Thyroid gland (tissue), 4 donors: ENCODE measurements at regions not wholly inside any gene's neighbourhood (a gene's known extent, or its start where the extent isn't known, plus 50 kb on each side); places are given as distances from the start of the nearest gene placed in this dataset.

ENCODE experiments used
- POLR2A ChIP-seq, 2 donors: fragments of 450-650 bp; IDR thresholded peaks; one replicate each; pipeline ENCODE4 v1.6.1; 2017; ENCODE audit warnings: antibody characterized with exemption in 2 of 2, mild to moderate bottlenecking in 2 of 2, moderate library complexity in 1 of 2
- TF ChIP-seq, protein P1 (sequence below), 6 experiments: fragments of 200-600 bp in 3 of 6; fragments of 450-650 bp in 3 of 6; sonication (generic) in 3 of 6; IDR thresholded peaks; one replicate each; pipeline ENCODE4 v1.5.1; 2016 to 2019; ENCODE audit warnings: antibody characterized with exemption in 6 of 6, mild to moderate bottlenecking in 2 of 6, inconsistent platforms in 1 of 6, moderate library complexity in 1 of 6

- TF ChIP-seq POLR2A (IDR thresholded peaks at IDR 0.05): no peak
- TF ChIP-seq, protein P1, sequence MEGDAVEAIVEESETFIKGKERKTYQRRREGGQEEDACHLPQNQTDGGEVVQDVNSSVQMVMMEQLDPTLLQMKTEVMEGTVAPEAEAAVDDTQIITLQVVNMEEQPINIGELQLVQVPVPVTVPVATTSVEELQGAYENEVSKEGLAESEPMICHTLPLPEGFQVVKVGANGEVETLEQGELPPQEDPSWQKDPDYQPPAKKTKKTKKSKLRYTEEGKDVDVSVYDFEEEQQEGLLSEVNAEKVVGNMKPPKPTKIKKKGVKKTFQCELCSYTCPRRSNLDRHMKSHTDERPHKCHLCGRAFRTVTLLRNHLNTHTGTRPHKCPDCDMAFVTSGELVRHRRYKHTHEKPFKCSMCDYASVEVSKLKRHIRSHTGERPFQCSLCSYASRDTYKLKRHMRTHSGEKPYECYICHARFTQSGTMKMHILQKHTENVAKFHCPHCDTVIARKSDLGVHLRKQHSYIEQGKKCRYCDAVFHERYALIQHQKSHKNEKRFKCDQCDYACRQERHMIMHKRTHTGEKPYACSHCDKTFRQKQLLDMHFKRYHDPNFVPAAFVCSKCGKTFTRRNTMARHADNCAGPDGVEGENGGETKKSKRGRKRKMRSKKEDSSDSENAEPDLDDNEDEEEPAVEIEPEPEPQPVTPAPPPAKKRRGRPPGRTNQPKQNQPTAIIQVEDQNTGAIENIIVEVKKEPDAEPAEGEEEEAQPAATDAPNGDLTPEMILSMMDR (IDR thresholded peaks at IDR 0.05): no peak
These were observed 134.7 kb downstream of the DNAJB6 start for GRCh38 chr7:157471259-157472125.
